H9 (cell line): ENCODE measurements at regions not wholly inside any gene's neighbourhood (a gene's known extent, or its start where the extent isn't known, plus 50 kb on each side); places are given as distances from the start of the nearest gene placed in this dataset.

Experiments
- DNase-seq: peaks from one replicate; pipeline ENCODE4 v3.0.0-alpha.2; 2017
- H2AFZ ChIP-seq: one replicate; pipeline ENCODE4 v1.6.1; 2013; ENCODE audit warnings: mild to moderate bottlenecking, low read length, control low read depth, moderate library complexity
- H2AK5ac ChIP-seq: 2 replicates; pipeline ENCODE4 v1.6.1; 2013; ENCODE audit warnings: low read length, control low read depth, mixed read lengths; ENCODE audit not compliant: insufficient read length
- H2BK120ac ChIP-seq: one replicate; pipeline ENCODE4 v1.6.1; 2013; ENCODE audit warnings: low read depth, mild to moderate bottlenecking, low read length, control low read depth, inconsistent platforms; ENCODE audit not compliant: poor library complexity, severe bottlenecking
- H2BK12ac ChIP-seq: 2 replicates; pipeline ENCODE4 v1.6.1; 2013; ENCODE audit warnings: low read length, control low read depth, mixed read lengths, low read depth; ENCODE audit not compliant: insufficient read length
- H2BK15ac ChIP-seq: 2 replicates; pipeline ENCODE4 v1.6.1; 2013; ENCODE audit warnings: low read depth, low read length, control low read depth
- H2BK20ac ChIP-seq: one replicate; pipeline ENCODE4 v1.6.1; 2013; ENCODE audit warnings: low read depth, mild to moderate bottlenecking, low read length, control low read depth, inconsistent platforms; ENCODE audit not compliant: poor library complexity, severe bottlenecking
- H2BK5ac ChIP-seq: 2 replicates; pipeline ENCODE4 v1.6.1; 2013; ENCODE audit warnings: low read length, control low read depth, mixed read lengths; ENCODE audit not compliant: insufficient read length
- H3K14ac ChIP-seq: 2 replicates; pipeline ENCODE4 v1.6.1; 2013; ENCODE audit warnings: low read length, control low read depth; ENCODE audit not compliant: insufficient read depth
- H3K18ac ChIP-seq: 2 replicates; pipeline ENCODE4 v1.6.1; 2013; ENCODE audit warnings: low read depth, mild to moderate bottlenecking, mixed read lengths, low read length, control low read depth; ENCODE audit not compliant: insufficient read length
- H3K23ac ChIP-seq: 2 replicates; pipeline ENCODE4 v1.6.1; 2013; ENCODE audit warnings: low read length, control low read depth, mixed read lengths, low read depth; ENCODE audit not compliant: insufficient read length
- H3K23me2 ChIP-seq: 2 replicates; pipeline ENCODE4 v1.6.1; 2013; ENCODE audit warnings: low read depth, mild to moderate bottlenecking, mixed read lengths, low read length, control low read depth; ENCODE audit not compliant: insufficient read length, poor library complexity, severe bottlenecking
- H3K27ac ChIP-seq: 2 replicates; pipeline ENCODE4 v1.5.1; 2013; ENCODE audit warnings: low read length, control low read depth, mixed read lengths, low read depth; ENCODE audit not compliant: insufficient read length
- H3K27me3 ChIP-seq: 2 replicates; pipeline ENCODE4 v1.6.1; 2013; ENCODE audit warnings: low read length, control low read depth, inconsistent platforms; ENCODE audit not compliant: insufficient read depth
- H3K4ac ChIP-seq: 2 replicates; pipeline ENCODE4 v1.6.1; 2013; ENCODE audit warnings: low read depth, mild to moderate bottlenecking, control low read depth, inconsistent platforms, low read length, moderate library complexity
- H3K4me1 ChIP-seq: 2 replicates; pipeline ENCODE4 v1.6.1; 2013; ENCODE audit warnings: low read length, control low read depth, inconsistent platforms; ENCODE audit not compliant: insufficient read depth
- H3K4me2 ChIP-seq: 2 replicates; pipeline ENCODE4 v1.6.1; 2013; ENCODE audit warnings: low read length, control low read depth, mixed read lengths; ENCODE audit not compliant: insufficient read length, insufficient read depth
- H3K56ac ChIP-seq: 2 replicates; pipeline ENCODE4 v1.6.1; 2013; ENCODE audit warnings: low read depth, mild to moderate bottlenecking, mixed read lengths, low read length, control low read depth; ENCODE audit not compliant: insufficient read length
- H3K79me1 ChIP-seq: 2 replicates; pipeline ENCODE4 v1.6.1; 2013; ENCODE audit warnings: low read depth, mild to moderate bottlenecking, moderate library complexity, low read length, control low read depth, inconsistent platforms; ENCODE audit not compliant: insufficient read depth, poor library complexity, severe bottlenecking
- H3K79me2 ChIP-seq: 2 replicates; pipeline ENCODE4 v1.6.1; 2013; ENCODE audit warnings: low read length, control low read depth, inconsistent platforms; ENCODE audit not compliant: insufficient read depth
- H3K9ac ChIP-seq: 2 replicates; pipeline ENCODE4 v1.6.1; 2013; ENCODE audit warnings: low read length, control low read depth, mixed read lengths; ENCODE audit not compliant: insufficient read length; ENCODE audit errors: extremely low read depth
- H3K9me3 ChIP-seq: one replicate; pipeline ENCODE4 v1.6.1; 2013; ENCODE audit warnings: low read depth, low read length, inconsistent platforms; ENCODE audit not compliant: control insufficient read depth
- H3T11ph ChIP-seq: one replicate; pipeline ENCODE4 v1.6.1; 2013; ENCODE audit warnings: mild to moderate bottlenecking, low read length, control low read depth, inconsistent platforms
- H4K20me1 ChIP-seq: one replicate; pipeline ENCODE4 v1.6.1; 2013; ENCODE audit not compliant: control insufficient read depth, insufficient read length, insufficient read depth
- H4K5ac ChIP-seq: 2 replicates; pipeline ENCODE4 v1.6.1; 2013; ENCODE audit warnings: low read depth, mild to moderate bottlenecking, mixed read lengths, low read length, control low read depth; ENCODE audit not compliant: insufficient read length
- H4K8ac ChIP-seq: replicated peaks from 2 replicates; pipeline ENCODE4 v1.6.1; 2013; ENCODE audit warnings: low read length, control low read depth, mixed read lengths, low read depth; ENCODE audit not compliant: insufficient read length
- H4K91ac ChIP-seq: 2 replicates; pipeline ENCODE4 v1.6.1; 2013; ENCODE audit warnings: low read depth, mild to moderate bottlenecking, moderate library complexity, mixed read lengths, low read length, control low read depth; ENCODE audit not compliant: insufficient read length
- H3K27ac Mint-ChIP-seq, 3 experiments: 2 replicates in 2 of 3; 3 replicates in 1 of 3; pipeline ENCODE4 v1.8.0; 2020 to 2021; ENCODE audit warnings: mixed read lengths in 3 of 3, mild to moderate bottlenecking in 1 of 3, moderate library complexity in 1 of 3
- H3K27me3 Mint-ChIP-seq: 2 replicates; pipeline ENCODE4 v1.8.0; 2021; ENCODE audit warnings: low read depth, mild to moderate bottlenecking, moderate library complexity, mixed read lengths
- H3K36me3 Mint-ChIP-seq, 3 experiments: 2 replicates in 2 of 3; 3 replicates in 1 of 3; pipeline ENCODE4 v1.8.0; 2020 to 2021; ENCODE audit warnings: low read depth in 3 of 3, mixed read lengths in 3 of 3; ENCODE audit not compliant: insufficient read depth in 1 of 3
- H3K4me1 Mint-ChIP-seq, 2 experiments: 2 replicates each; pipeline ENCODE4 v1.8.0; 2020; ENCODE audit warnings: mixed read lengths in 2 of 2
- H3K4me3 Mint-ChIP-seq, 2 experiments: 2 replicates in 1 of 2; 3 replicates in 1 of 2; pipeline ENCODE4 v1.8.0; 2020 to 2021; ENCODE audit warnings: mild to moderate bottlenecking in 2 of 2, mixed read lengths in 2 of 2, moderate library complexity in 1 of 2
- H3K9me3 Mint-ChIP-seq, 2 experiments: 2 replicates in 1 of 2; 3 replicates in 1 of 2; pipeline ENCODE4 v1.8.0; 2020; ENCODE audit warnings: mild to moderate bottlenecking in 2 of 2, mixed read lengths in 2 of 2, moderate library complexity in 1 of 2
- CTCF ChIP-seq: fragments of 200-600 bp; sonication (generic); conservative IDR thresholded peaks from 3 replicates; pipeline ENCODE4 v1.8.0; 2021; ENCODE audit warnings: antibody characterized with exemption, mild to moderate bottlenecking
- WGBS: extraction: QIAGEN DNeasy Blood & Tissue Kit; methylation state at CpG from one replicate; pipeline ENCODE4 v1.1.7; 2013; ENCODE audit warnings: missing lambda C conversion rate, low lambda C conversion rate, mixed read lengths; ENCODE audit not compliant: insufficient read length; ENCODE audit errors: extremely low coverage; 5-methylcytosine and 5-hydroxymethylcytosine counted together

- H3K36me3 Mint-ChIP-seq, result no peaks in the 10 kb centered on the region
- Histone ChIP-seq H2BK12ac (no peak overlapping the region), H2AK5ac (no peak overlapping the region), H3K27me3 (no peaks in the 10 kb centered on the region), H3K27ac (no peak overlapping the region), H3K4me2 (no peak overlapping the region), H2BK5ac (no peak overlapping the region), H3K4ac (no peak overlapping the region), H2BK15ac (no peak overlapping the region), H2BK120ac (no peak overlapping the region), H3K4me1 (peaks cover 13% of the 10 kb centered on the region), H4K91ac (no peak overlapping the region), H4K5ac (no peak overlapping the region), H3K18ac (no peak overlapping the region), H4K8ac (no peak overlapping the region), H3K14ac (no peak overlapping the region), H3K23ac (no peak overlapping the region), H3K23me2 (no peaks in the 10 kb centered on the region), H3K9me3 (no peaks in the 10 kb centered on the region), H3K56ac (no peak overlapping the region), H3K9ac (no peak overlapping the region), H2AFZ (no peak overlapping the region), H4K20me1 (no peaks in the 10 kb centered on the region), H2BK20ac (no peak overlapping the region), H3T11ph (no peak overlapping the region), H3K79me1 (no peaks in the 10 kb centered on the region), H3K79me2 (no peaks in the 10 kb centered on the region)
- TF ChIP-seq CTCF, result no peak
- peak overlapping the region; percentile 28 to 93 (median 76); a peak in 6 of 7 replicates for H3K27ac Mint-ChIP-seq
- no CpG with 5 or more reads among the region's 4 CpGs for WGBS
- no peaks in the 10 kb centered on the region for H3K9me3 Mint-ChIP-seq
- H3K4me3 Mint-ChIP-seq, result peak overlapping the region; percentile 6 to 36; a peak in 4 of 5 replicates
- peaks cover 74 to 76% of the 10 kb centered on the region in 2 experiments for H3K4me1 Mint-ChIP-seq
- DNase-seq, result no peak
- H3K27me3 Mint-ChIP-seq, result no peaks in the 10 kb centered on the region
Measured at GRCh38 chr15:96702589-96702988, 372.1 kb downstream of the NR2F2 start.
